ENCODE measurements at regions not wholly inside any gene's neighbourhood (a gene's known extent, or its start where the extent isn't known, plus 50 kb on each side); places are given as distances from the start of the nearest gene placed in this dataset.

GRCh38 chr7:47195641-47196040 is 386.3 kb downstream of the TNS3 start:
- peak; percentile 80 for DNase-seq (ENCODE audit: low spot score)

More at GRCh38 chr7:47195641-47196040, 386.3 kb downstream of the TNS3 start:
- Mint-ChIP-seq H3K27ac (no peak overlapping the region), H3K4me3 (no peak overlapping the region), H3K4me1 (no peaks in the 10 kb centered on the region), H3K36me3 (ENCODE audit: low read depth) (no peaks in the 10 kb centered on the region), H3K9me3 (no peaks in the 10 kb centered on the region; the same call in 1 of the 3 replicates), H3K27me3 (ENCODE audit: insufficient read depth, low read depth, poor library complexity) (peaks cover 3% of the 10 kb centered on the region)
- H3K79me2 ChIP-seq (replicated peaks; ENCODE audit: insufficient read depth): no peaks in the 10 kb centered on the region
- 0 out of 2 replicates have a peak, but pooled peaks have one; percentile 21 for TF ChIP-seq ZNF462 (CRISPR knock-in tag; IDR thresholded peaks at IDR 0.05)
- TF ChIP-seq, protein P1, sequence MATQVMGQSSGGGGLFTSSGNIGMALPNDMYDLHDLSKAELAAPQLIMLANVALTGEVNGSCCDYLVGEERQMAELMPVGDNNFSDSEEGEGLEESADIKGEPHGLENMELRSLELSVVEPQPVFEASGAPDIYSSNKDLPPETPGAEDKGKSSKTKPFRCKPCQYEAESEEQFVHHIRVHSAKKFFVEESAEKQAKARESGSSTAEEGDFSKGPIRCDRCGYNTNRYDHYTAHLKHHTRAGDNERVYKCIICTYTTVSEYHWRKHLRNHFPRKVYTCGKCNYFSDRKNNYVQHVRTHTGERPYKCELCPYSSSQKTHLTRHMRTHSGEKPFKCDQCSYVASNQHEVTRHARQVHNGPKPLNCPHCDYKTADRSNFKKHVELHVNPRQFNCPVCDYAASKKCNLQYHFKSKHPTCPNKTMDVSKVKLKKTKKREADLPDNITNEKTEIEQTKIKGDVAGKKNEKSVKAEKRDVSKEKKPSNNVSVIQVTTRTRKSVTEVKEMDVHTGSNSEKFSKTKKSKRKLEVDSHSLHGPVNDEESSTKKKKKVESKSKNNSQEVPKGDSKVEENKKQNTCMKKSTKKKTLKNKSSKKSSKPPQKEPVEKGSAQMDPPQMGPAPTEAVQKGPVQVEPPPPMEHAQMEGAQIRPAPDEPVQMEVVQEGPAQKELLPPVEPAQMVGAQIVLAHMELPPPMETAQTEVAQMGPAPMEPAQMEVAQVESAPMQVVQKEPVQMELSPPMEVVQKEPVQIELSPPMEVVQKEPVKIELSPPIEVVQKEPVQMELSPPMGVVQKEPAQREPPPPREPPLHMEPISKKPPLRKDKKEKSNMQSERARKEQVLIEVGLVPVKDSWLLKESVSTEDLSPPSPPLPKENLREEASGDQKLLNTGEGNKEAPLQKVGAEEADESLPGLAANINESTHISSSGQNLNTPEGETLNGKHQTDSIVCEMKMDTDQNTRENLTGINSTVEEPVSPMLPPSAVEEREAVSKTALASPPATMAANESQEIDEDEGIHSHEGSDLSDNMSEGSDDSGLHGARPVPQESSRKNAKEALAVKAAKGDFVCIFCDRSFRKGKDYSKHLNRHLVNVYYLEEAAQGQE (IDR thresholded peaks at IDR 0.05; ENCODE audit: unreplicated experiment): no peak
- TF ChIP-seq STAT1 (IDR thresholded peaks at IDR 0.05; ENCODE audit: unreplicated experiment): no peak
- no peak for TF ChIP-seq ZNF114 (CRISPR knock-in tag; IDR thresholded peaks at IDR 0.05)
- no peak for TF ChIP-seq ZNF331 (CRISPR knock-in tag; IDR thresholded peaks at IDR 0.05; ENCODE audit: low read depth)
- TF ChIP-seq CREB1 (CRISPR knock-in tag; IDR thresholded peaks at IDR 0.05; ENCODE audit: low read depth): no peak
- TF ChIP-seq POLR2AphosphoS5 (IDR thresholded peaks at IDR 0.05; ENCODE audit: low read depth): no peak
- TF ChIP-seq, protein P2, sequence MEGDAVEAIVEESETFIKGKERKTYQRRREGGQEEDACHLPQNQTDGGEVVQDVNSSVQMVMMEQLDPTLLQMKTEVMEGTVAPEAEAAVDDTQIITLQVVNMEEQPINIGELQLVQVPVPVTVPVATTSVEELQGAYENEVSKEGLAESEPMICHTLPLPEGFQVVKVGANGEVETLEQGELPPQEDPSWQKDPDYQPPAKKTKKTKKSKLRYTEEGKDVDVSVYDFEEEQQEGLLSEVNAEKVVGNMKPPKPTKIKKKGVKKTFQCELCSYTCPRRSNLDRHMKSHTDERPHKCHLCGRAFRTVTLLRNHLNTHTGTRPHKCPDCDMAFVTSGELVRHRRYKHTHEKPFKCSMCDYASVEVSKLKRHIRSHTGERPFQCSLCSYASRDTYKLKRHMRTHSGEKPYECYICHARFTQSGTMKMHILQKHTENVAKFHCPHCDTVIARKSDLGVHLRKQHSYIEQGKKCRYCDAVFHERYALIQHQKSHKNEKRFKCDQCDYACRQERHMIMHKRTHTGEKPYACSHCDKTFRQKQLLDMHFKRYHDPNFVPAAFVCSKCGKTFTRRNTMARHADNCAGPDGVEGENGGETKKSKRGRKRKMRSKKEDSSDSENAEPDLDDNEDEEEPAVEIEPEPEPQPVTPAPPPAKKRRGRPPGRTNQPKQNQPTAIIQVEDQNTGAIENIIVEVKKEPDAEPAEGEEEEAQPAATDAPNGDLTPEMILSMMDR (conservative IDR thresholded peaks at IDR 0.05; ENCODE audit: low read depth in 2 of 2): peak; percentile 46 to 49
- H3K27me3 ChIP-seq (ENCODE audit: insufficient read depth): no peaks in the 10 kb centered on the region
- no peak overlapping the region; the same call in 1 of the 2 replicates for H2AFZ ChIP-seq
- H3K27ac ChIP-seq (ENCODE audit: low read depth): no peak overlapping the region
- no peaks in the 10 kb centered on the region for H3K4me1 ChIP-seq (ENCODE audit: insufficient read depth)
- no peak overlapping the region for H3K4me2 ChIP-seq
- H3F3A ChIP-seq (replicated peaks; ENCODE audit: low read depth): no peaks in the 10 kb centered on the region
- H3K36me3 ChIP-seq (ENCODE audit: insufficient read depth): no peaks in the 10 kb centered on the region
- no peak overlapping the region for H3K4me3 ChIP-seq
- peaks cover 4% of the 10 kb centered on the region; the same call in 1 of the 2 replicates for H3K9me2 ChIP-seq (ENCODE audit: insufficient read depth)
- peak; percentile 86 for ATAC-seq
- H4K20me1 ChIP-seq (replicated peaks; ENCODE audit: insufficient read depth): no peaks in the 10 kb centered on the region; the same call in 1 of the 2 replicates
